ENCODE measurements at regions not wholly inside any gene's neighbourhood (a gene's known extent, or its start where the extent isn't known, plus 50 kb on each side); places are given as distances from the start of the nearest gene placed in this dataset.

- ATAC-seq (no peak), DNase-seq (ENCODE audit: low read depth, low spot score) (no peak)
- H3K36me3 ChIP-seq (ENCODE audit: control insufficient read depth, insufficient read depth, low read length): no peaks in the 10 kb centered on the region
- no TSS peak for BruUV-seq (replicated peaks)
- no peaks in the 10 kb centered on the region for H3K9me3 ChIP-seq (ENCODE audit: control insufficient read depth, insufficient read depth, low read depth, low read length)
- ChIA-PET CTCF (no interaction called here), POLR2A (no interaction called here)
- H3K4me3 ChIP-seq (ENCODE audit: low read depth in 2 of 2, low read length in 2 of 2): no peak overlapping the region
- TF ChIP-seq, protein P1, sequence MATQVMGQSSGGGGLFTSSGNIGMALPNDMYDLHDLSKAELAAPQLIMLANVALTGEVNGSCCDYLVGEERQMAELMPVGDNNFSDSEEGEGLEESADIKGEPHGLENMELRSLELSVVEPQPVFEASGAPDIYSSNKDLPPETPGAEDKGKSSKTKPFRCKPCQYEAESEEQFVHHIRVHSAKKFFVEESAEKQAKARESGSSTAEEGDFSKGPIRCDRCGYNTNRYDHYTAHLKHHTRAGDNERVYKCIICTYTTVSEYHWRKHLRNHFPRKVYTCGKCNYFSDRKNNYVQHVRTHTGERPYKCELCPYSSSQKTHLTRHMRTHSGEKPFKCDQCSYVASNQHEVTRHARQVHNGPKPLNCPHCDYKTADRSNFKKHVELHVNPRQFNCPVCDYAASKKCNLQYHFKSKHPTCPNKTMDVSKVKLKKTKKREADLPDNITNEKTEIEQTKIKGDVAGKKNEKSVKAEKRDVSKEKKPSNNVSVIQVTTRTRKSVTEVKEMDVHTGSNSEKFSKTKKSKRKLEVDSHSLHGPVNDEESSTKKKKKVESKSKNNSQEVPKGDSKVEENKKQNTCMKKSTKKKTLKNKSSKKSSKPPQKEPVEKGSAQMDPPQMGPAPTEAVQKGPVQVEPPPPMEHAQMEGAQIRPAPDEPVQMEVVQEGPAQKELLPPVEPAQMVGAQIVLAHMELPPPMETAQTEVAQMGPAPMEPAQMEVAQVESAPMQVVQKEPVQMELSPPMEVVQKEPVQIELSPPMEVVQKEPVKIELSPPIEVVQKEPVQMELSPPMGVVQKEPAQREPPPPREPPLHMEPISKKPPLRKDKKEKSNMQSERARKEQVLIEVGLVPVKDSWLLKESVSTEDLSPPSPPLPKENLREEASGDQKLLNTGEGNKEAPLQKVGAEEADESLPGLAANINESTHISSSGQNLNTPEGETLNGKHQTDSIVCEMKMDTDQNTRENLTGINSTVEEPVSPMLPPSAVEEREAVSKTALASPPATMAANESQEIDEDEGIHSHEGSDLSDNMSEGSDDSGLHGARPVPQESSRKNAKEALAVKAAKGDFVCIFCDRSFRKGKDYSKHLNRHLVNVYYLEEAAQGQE (IDR thresholded peaks at IDR 0.05; ENCODE audit: insufficient read depth in 1 of 2, low read depth in 2 of 2, low read length in 1 of 2): no peak
- TF ChIP-seq POLR2AphosphoS5 (IDR thresholded peaks at IDR 0.05; ENCODE audit: low read depth, low read length) (no peak), SIN3A (IDR thresholded peaks at IDR 0.05; ENCODE audit: borderline replicate concordance, insufficient read depth, low read depth, low read length) (no peak), TCF7L2 (IDR thresholded peaks at IDR 0.05; ENCODE audit: low read depth, low read length) (no peak)
- TF ChIP-seq, protein P2, sequence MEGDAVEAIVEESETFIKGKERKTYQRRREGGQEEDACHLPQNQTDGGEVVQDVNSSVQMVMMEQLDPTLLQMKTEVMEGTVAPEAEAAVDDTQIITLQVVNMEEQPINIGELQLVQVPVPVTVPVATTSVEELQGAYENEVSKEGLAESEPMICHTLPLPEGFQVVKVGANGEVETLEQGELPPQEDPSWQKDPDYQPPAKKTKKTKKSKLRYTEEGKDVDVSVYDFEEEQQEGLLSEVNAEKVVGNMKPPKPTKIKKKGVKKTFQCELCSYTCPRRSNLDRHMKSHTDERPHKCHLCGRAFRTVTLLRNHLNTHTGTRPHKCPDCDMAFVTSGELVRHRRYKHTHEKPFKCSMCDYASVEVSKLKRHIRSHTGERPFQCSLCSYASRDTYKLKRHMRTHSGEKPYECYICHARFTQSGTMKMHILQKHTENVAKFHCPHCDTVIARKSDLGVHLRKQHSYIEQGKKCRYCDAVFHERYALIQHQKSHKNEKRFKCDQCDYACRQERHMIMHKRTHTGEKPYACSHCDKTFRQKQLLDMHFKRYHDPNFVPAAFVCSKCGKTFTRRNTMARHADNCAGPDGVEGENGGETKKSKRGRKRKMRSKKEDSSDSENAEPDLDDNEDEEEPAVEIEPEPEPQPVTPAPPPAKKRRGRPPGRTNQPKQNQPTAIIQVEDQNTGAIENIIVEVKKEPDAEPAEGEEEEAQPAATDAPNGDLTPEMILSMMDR (IDR thresholded peaks at IDR 0.05): no peak
- in situ Hi-C loops (cut with HindIII; ENCODE audit: low pct_unique_long_range_greater_than_20kb, low sequenced_read_pairs) (no loop called here), intact Hi-C loops (cut with micrococcal nuclease; ENCODE audit: unreplicated experiment) (no loop called here)
- no peak overlapping the region for H3K27ac ChIP-seq (ENCODE audit: low read length)
- no peaks in the 10 kb centered on the region for H3K27me3 ChIP-seq (ENCODE audit: control insufficient read depth, insufficient read depth, low read length)
- no peaks in the 10 kb centered on the region for H3K4me1 ChIP-seq (ENCODE audit: control insufficient read depth, insufficient read depth, low read length)
Observed at GRCh38 chr4:188270273-188271069, 131.2 kb downstream of the TRIML1 start.

DNA sequence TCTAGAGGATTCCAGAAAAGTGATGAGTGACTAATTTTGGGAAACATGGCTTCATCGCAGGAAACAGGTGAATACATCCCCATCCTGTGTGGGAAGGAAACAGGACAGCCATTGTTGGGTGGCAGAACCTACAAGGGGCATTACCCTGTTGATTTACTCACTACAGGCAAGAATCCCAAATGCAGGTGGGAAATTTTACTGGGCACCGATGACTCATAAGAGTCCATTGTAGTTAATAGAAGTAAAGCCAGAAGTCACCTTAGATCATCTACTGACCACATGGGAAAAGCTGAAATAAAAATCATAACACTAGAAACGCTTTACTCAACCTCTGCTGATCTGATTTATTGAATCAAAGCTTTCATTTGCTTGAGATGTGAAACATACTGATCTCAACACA lies 136.4 kb downstream of the TRIML1 start:
- Histone ChIP-seq H3K27me3 (ENCODE audit: control insufficient read depth, insufficient read depth, low read length) (no peaks in the 10 kb centered on the region), H3K36me3 (ENCODE audit: control insufficient read depth, insufficient read depth, low read length) (no peaks in the 10 kb centered on the region), H3K9me3 (ENCODE audit: control insufficient read depth, insufficient read depth, low read depth, low read length) (no peaks in the 10 kb centered on the region), H3K4me1 (ENCODE audit: control insufficient read depth, insufficient read depth, low read length) (no peaks in the 10 kb centered on the region), H3K4me3 (ENCODE audit: low read depth in 2 of 2, low read length in 2 of 2) (no peak overlapping the region), H3K27ac (ENCODE audit: low read length) (no peak overlapping the region)
- intact Hi-C loops (cut with micrococcal nuclease; ENCODE audit: unreplicated experiment) (no loop called here), in situ Hi-C loops (cut with HindIII; ENCODE audit: low pct_unique_long_range_greater_than_20kb, low sequenced_read_pairs) (no loop called here)
- ChIA-PET CTCF (no interaction called here), POLR2A (no interaction called here)
- BruUV-seq (replicated peaks): no TSS peak
- no peak for ATAC-seq
- DNase-seq (ENCODE audit: low read depth, low spot score): no peak
- TF ChIP-seq SIN3A (IDR thresholded peaks at IDR 0.05; ENCODE audit: borderline replicate concordance, insufficient read depth, low read depth, low read length): no peak
- no peak for TF ChIP-seq TCF7L2 (IDR thresholded peaks at IDR 0.05; ENCODE audit: low read depth, low read length)
- TF ChIP-seq, protein P2 (IDR thresholded peaks at IDR 0.05): no peak
- TF ChIP-seq, protein P1 (IDR thresholded peaks at IDR 0.05; ENCODE audit: insufficient read depth in 1 of 2, low read depth in 2 of 2, low read length in 1 of 2): no peak
- no peak for TF ChIP-seq POLR2AphosphoS5 (IDR thresholded peaks at IDR 0.05; ENCODE audit: low read depth, low read length)
